K562 (cell line): ENCODE measurements at regions not wholly inside any gene's neighbourhood (a gene's known extent, or its start where the extent isn't known, plus 50 kb on each side); places are given as distances from the start of the nearest gene placed in this dataset.
A peak's percentile ranks its signal among the peaks of the same experiment; 100 is the strongest.

ENCODE experiments used
- CREM ChIP-seq: IDR thresholded peaks from 2 replicates; pipeline ENCODE4 v1.6.1; 2014; ENCODE audit warnings: antibody characterized with exemption, low read depth
- CTCF ChIP-seq, 3 experiments: IDR thresholded peaks in 2 of 3; conservative IDR thresholded peaks in 1 of 3; 2 replicates each; pipeline ENCODE4 v1.5.1; 2011 to 2012; ENCODE audit warnings: low read length in 3 of 3, mild to moderate bottlenecking in 3 of 3, control low read depth in 2 of 3, improper control_type of control experiment in 1 of 3, inconsistent platforms in 1 of 3, low read depth in 1 of 3, mixed read lengths in 1 of 3, moderate library complexity in 1 of 3; ENCODE audit not compliant: insufficient read depth in 2 of 3
- FOXK2 ChIP-seq, 2 experiments: fragments of 450-650 bp; IDR thresholded peaks in 1 of 2; conservative IDR thresholded peaks in 1 of 2; 2 replicates each; pipeline ENCODE4 v1.6.1; 2016; ENCODE audit warnings: low read depth in 2 of 2, mild to moderate bottlenecking in 1 of 2
- MTA3 ChIP-seq: fragments of 450-650 bp; formaldehyde crosslinking; IDR thresholded peaks from 2 replicates; pipeline ENCODE4 v1.6.1; 2017; ENCODE audit warnings: mild to moderate bottlenecking, borderline replicate concordance
- POLR2A ChIP-seq: fragments of 450-650 bp; conservative IDR thresholded peaks from 2 replicates; pipeline ENCODE4 v1.6.1; 2016
- SIN3A ChIP-seq, 2 experiments: fragments of 150-350 bp in 1 of 2; IDR thresholded peaks; 2 replicates each; pipeline ENCODE4 v1.6.1; 2011 to 2016; ENCODE audit warnings: borderline replicate concordance in 2 of 2, low read depth in 2 of 2, low read length in 2 of 2, mild to moderate bottlenecking in 2 of 2, moderate library complexity in 2 of 2; ENCODE audit not compliant: control insufficient read depth in 1 of 2
- STAG1 ChIP-seq: sonication (generic); formaldehyde crosslinking; IDR thresholded peaks from 2 replicates; pipeline ENCODE4 v1.5.0; 2020; ENCODE audit warnings: missing genetic modification reagents, borderline replicate concordance
- TCF7L2 ChIP-seq: fragments of 150-350 bp; IDR thresholded peaks from 2 replicates; pipeline ENCODE4 v1.6.1; 2016; ENCODE audit warnings: low read depth, mild to moderate bottlenecking, low read length, moderate library complexity
- TEAD4 ChIP-seq, 2 experiments: sonication (generic) in 1 of 2; formaldehyde crosslinking in 1 of 2; IDR thresholded peaks; 2 replicates each; pipeline versions ENCODE4 v1.6.1 to v1.8.0; 2012 to 2022; ENCODE audit warnings: borderline replicate concordance in 1 of 2, inconsistent platforms in 1 of 2, low read length in 1 of 2, mild to moderate bottlenecking in 1 of 2, missing genetic modification reagents in 1 of 2
- THRA ChIP-seq: fragments of 450-650 bp; IDR thresholded peaks from 2 replicates; pipeline ENCODE4 v1.6.1; 2017; ENCODE audit warnings: mild to moderate bottlenecking, moderate library complexity
- USF2 ChIP-seq: sonication (generic); formaldehyde crosslinking; IDR thresholded peaks from 2 replicates; pipeline ENCODE4 v1.5.0; 2020; ENCODE audit warnings: missing genetic modification reagents

- TF ChIP-seq TCF7L2 (no peak), USF2 (CRISPR knock-in tag) (no peak), FOXK2 (conservative IDR thresholded peaks at IDR 0.05 in 1 of 2, IDR thresholded peaks at IDR 0.05 in 1 of 2; ENCODE audit: low read depth in 2 of 2) (peak in 1 of 2 experiments; percentile 79; a peak in 3 of 4 replicates), THRA (no peak), CTCF (IDR thresholded peaks at IDR 0.05 in 2 of 3, conservative IDR thresholded peaks at IDR 0.05 in 1 of 3; ENCODE audit: insufficient read depth in 2 of 3, low read depth in 1 of 3, low read length in 3 of 3) (no peak), STAG1 (CRISPR knock-in tag) (no peak), TEAD4 (IDR thresholded peaks at IDR 0.05; ENCODE audit: low read length) (peak; percentile 87), TEAD4 (CRISPR knock-in tag; IDR thresholded peaks at IDR 0.05; ENCODE audit: borderline replicate concordance) (no peak), SIN3A (IDR thresholded peaks at IDR 0.05; ENCODE audit: borderline replicate concordance in 2 of 2, control insufficient read depth in 1 of 2, low read depth in 2 of 2, low read length in 2 of 2) (peak in 1 of 2 experiments; percentile 33; a peak in 1 of 4 replicates), POLR2A (no peak), MTA3 (peak; percentile 92), CREM (peak; percentile 74; the same call in 1 of the 2 replicates)
These were observed 116.0 kb downstream of the TRIM27 start for GRCh38 chr6:28807682-28808280.
